ENCODE measurements at regions not wholly inside any gene's neighbourhood (a gene's known extent, or its start where the extent isn't known, plus 50 kb on each side); places are given as distances from the start of the nearest gene placed in this dataset.

DNA sequence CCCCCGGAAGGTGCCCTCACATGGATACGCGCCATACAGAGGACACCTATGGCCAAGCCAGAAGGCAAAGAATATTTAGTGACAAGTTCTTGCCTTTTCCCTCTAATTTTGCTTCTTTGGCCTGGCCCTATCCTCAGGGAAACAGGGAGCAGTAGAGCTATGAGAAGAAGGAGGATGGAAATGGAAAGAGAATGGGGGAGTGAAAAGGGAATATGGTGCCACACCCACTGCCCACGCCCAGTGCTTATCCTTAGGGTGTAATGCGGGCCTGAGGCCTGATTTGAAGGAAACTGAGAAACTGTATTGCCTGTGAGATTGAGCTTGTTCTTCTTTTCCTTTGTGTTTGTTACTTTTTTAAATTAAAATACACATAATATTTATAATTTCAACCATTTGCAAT lies 255.1 kb downstream of the HS3ST3A1 start:
- H2BK15ac ChIP-seq (ENCODE audit: low read depth, low read length): no peak overlapping the region
- peaks cover 0 to 8% (median 0%) of the 10 kb centered on the region in 3 experiments; a peak in 5 of 7 replicates for H3K36me3 Mint-ChIP-seq (ENCODE audit: insufficient read depth in 1 of 3, low read depth in 3 of 3)
- H3K4me3 Mint-ChIP-seq: no peak overlapping the region
- no peak overlapping the region for H2BK120ac ChIP-seq (ENCODE audit: low read depth, low read length, poor library complexity, severe bottlenecking)
- H3K27me3 Mint-ChIP-seq (ENCODE audit: low read depth): peaks cover 1% of the 10 kb centered on the region
- H3K27ac ChIP-seq (ENCODE audit: insufficient read length, low read depth, low read length): no peak overlapping the region
- no peak overlapping the region for H2BK20ac ChIP-seq (ENCODE audit: low read depth, low read length, poor library complexity, severe bottlenecking)
- no peak for DNase-seq
- TF ChIP-seq, protein P1, sequence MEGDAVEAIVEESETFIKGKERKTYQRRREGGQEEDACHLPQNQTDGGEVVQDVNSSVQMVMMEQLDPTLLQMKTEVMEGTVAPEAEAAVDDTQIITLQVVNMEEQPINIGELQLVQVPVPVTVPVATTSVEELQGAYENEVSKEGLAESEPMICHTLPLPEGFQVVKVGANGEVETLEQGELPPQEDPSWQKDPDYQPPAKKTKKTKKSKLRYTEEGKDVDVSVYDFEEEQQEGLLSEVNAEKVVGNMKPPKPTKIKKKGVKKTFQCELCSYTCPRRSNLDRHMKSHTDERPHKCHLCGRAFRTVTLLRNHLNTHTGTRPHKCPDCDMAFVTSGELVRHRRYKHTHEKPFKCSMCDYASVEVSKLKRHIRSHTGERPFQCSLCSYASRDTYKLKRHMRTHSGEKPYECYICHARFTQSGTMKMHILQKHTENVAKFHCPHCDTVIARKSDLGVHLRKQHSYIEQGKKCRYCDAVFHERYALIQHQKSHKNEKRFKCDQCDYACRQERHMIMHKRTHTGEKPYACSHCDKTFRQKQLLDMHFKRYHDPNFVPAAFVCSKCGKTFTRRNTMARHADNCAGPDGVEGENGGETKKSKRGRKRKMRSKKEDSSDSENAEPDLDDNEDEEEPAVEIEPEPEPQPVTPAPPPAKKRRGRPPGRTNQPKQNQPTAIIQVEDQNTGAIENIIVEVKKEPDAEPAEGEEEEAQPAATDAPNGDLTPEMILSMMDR (conservative IDR thresholded peaks at IDR 0.05): no peak
- H2BK5ac ChIP-seq (ENCODE audit: insufficient read length, low read length): no peak overlapping the region
- H2AFZ ChIP-seq (ENCODE audit: low read length): no peak overlapping the region
- H3K9me3 Mint-ChIP-seq: peaks cover 4 to 5% of the 10 kb centered on the region in 2 experiments; a peak in 3 of 5 replicates
- no peak overlapping the region for H3K56ac ChIP-seq (ENCODE audit: insufficient read length, low read depth, low read length)
- no peaks in the 10 kb centered on the region for H3K9me3 ChIP-seq (ENCODE audit: control insufficient read depth, low read depth, low read length)
- H2AK5ac ChIP-seq (ENCODE audit: insufficient read length, low read length): no peak overlapping the region
- no peak overlapping the region for H4K8ac ChIP-seq (replicated peaks; ENCODE audit: insufficient read length, low read depth, low read length)
- H3K4me2 ChIP-seq (ENCODE audit: insufficient read depth, insufficient read length, low read length): no peak overlapping the region
- no peak overlapping the region for H4K91ac ChIP-seq (ENCODE audit: insufficient read length, low read depth, low read length)
- H4K5ac ChIP-seq (ENCODE audit: insufficient read length, low read depth, low read length): no peak overlapping the region
- H3K4me1 Mint-ChIP-seq: peaks cover 13 to 17% of the 10 kb centered on the region in 2 experiments
- no peaks in the 10 kb centered on the region for H3K23me2 ChIP-seq (ENCODE audit: insufficient read length, low read depth, low read length, poor library complexity, severe bottlenecking)
- H3K27me3 ChIP-seq (ENCODE audit: insufficient read depth, low read length): no peaks in the 10 kb centered on the region
- H3K18ac ChIP-seq (ENCODE audit: insufficient read length, low read depth, low read length): no peak overlapping the region
- no peak overlapping the region for H3K4ac ChIP-seq (ENCODE audit: low read depth, low read length)
- H3K23ac ChIP-seq (ENCODE audit: insufficient read length, low read depth, low read length): no peak overlapping the region
- no peak overlapping the region for H2BK12ac ChIP-seq (ENCODE audit: insufficient read length, low read depth, low read length)
- no peaks in the 10 kb centered on the region for H3K79me2 ChIP-seq (ENCODE audit: insufficient read depth, low read length)
- H3T11ph ChIP-seq (ENCODE audit: low read length): no peak overlapping the region
- no peak overlapping the region for H3K9ac ChIP-seq (ENCODE audit: extremely low read depth, insufficient read length, low read length)
- no peak overlapping the region for H3K14ac ChIP-seq (ENCODE audit: insufficient read depth, low read length)
- H3K4me1 ChIP-seq (ENCODE audit: insufficient read depth, low read length): no peaks in the 10 kb centered on the region; the same call in 1 of the 2 replicates
- H3K79me1 ChIP-seq (ENCODE audit: insufficient read depth, low read depth, low read length, poor library complexity, severe bottlenecking): no peaks in the 10 kb centered on the region
- WGBS (ENCODE audit: extremely low coverage, insufficient read length, low lambda C conversion rate): no CpG with 5 or more reads among the region's 5 CpGs
- H4K20me1 ChIP-seq (ENCODE audit: control insufficient read depth, insufficient read depth, insufficient read length): no peaks in the 10 kb centered on the region
- H3K27ac Mint-ChIP-seq: no peak overlapping the region; a peak in 1 of 7 replicates

All from H9 (cell line).